ENCODE measurements at regions not wholly inside any gene's neighbourhood (a gene's known extent, or its start where the extent isn't known, plus 50 kb on each side); places are given as distances from the start of the nearest gene placed in this dataset.

DNA sequence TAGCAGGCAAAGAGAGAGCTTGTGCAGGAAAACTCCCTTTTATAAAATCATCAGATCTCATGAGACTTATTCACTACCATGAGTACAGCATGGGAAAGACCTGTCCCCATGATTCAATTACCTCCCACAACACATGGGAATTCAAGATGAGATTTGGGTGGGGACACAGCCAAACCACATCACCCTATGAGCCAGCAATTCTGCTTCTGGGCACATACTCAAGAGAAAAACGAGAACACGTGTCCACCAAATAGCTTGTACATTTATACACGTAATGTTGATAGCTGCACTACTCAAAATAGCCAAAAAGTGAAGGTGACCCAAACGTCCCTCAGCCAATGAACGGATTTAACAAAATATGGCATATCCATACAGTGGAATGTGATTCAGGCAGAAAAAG is 94.5 kb upstream of the DHRSX start:
- TF ChIP-seq, protein P1, sequence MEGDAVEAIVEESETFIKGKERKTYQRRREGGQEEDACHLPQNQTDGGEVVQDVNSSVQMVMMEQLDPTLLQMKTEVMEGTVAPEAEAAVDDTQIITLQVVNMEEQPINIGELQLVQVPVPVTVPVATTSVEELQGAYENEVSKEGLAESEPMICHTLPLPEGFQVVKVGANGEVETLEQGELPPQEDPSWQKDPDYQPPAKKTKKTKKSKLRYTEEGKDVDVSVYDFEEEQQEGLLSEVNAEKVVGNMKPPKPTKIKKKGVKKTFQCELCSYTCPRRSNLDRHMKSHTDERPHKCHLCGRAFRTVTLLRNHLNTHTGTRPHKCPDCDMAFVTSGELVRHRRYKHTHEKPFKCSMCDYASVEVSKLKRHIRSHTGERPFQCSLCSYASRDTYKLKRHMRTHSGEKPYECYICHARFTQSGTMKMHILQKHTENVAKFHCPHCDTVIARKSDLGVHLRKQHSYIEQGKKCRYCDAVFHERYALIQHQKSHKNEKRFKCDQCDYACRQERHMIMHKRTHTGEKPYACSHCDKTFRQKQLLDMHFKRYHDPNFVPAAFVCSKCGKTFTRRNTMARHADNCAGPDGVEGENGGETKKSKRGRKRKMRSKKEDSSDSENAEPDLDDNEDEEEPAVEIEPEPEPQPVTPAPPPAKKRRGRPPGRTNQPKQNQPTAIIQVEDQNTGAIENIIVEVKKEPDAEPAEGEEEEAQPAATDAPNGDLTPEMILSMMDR (IDR thresholded peaks at IDR 0.05) = no peak
- TF ChIP-seq TAF1 (IDR thresholded peaks at IDR 0.05; ENCODE audit: borderline replicate concordance, low read depth, low read length) (no peak), GABPA (IDR thresholded peaks at IDR 0.05; ENCODE audit: low read depth) (no peak), SMC3 (IDR thresholded peaks at IDR 0.05; ENCODE audit: low read depth, low read length) (no peak), MAX (IDR thresholded peaks at IDR 0.05; ENCODE audit: low read depth) (no peak), RAD21 (IDR thresholded peaks at IDR 0.05; ENCODE audit: low read length) (no peak), USF1 (IDR thresholded peaks at IDR 0.05; ENCODE audit: borderline replicate concordance, low read depth) (no peak), EP300 (IDR thresholded peaks at IDR 0.05; ENCODE audit: borderline replicate concordance in 1 of 2, low read depth in 1 of 2, low read length in 1 of 2) (no peak), POLR2AphosphoS5 (IDR thresholded peaks at IDR 0.05; ENCODE audit: low read depth, low read length) (no peak), RFX5 (IDR thresholded peaks at IDR 0.05; ENCODE audit: low read length) (no peak), TEAD4 (IDR thresholded peaks at IDR 0.05; ENCODE audit: borderline replicate concordance, insufficient read depth) (no peak), CHD2 (IDR thresholded peaks at IDR 0.05; ENCODE audit: low read length, partially characterized antibody) (no peak), YY1 (IDR thresholded peaks at IDR 0.05; ENCODE audit: low read depth) (no peak)
